ENCODE measurements at regions not wholly inside any gene's neighbourhood (a gene's known extent, or its start where the extent isn't known, plus 50 kb on each side); places are given as distances from the start of the nearest gene placed in this dataset.

DNA sequence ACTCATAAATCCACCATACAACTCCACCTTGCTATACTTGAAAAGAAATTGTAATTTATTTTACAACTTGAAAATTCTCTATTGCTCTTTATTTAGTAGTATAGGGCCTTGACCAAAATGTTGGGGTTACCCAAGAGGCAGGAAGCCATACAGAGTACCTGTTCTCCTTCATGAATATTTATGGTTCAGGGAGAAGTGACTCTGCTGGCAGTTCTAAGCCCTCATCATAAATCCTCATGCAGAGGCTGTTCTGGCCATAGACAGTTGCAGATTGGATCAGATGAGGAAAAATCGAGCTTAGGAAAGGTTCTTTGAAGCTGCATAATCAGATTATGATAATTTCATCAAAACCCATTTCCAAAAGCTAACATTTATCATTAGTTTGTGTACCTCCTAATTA lies 449.4 kb upstream of the TENM4 start:
- no peak overlapping the region for H3K4me3 ChIP-seq
- H3K36me3 ChIP-seq, result no peaks in the 10 kb centered on the region
- WGBS, 2 donors, result 53 to 56% methylated on average over 1 of the region's 1 CpG
- DNase-seq (no peak), ATAC-seq (ENCODE audit: low FRiP score in 2 of 2) (no peak)
- no peaks in the 10 kb centered on the region for H3K27me3 ChIP-seq
- TF ChIP-seq, protein P1, sequence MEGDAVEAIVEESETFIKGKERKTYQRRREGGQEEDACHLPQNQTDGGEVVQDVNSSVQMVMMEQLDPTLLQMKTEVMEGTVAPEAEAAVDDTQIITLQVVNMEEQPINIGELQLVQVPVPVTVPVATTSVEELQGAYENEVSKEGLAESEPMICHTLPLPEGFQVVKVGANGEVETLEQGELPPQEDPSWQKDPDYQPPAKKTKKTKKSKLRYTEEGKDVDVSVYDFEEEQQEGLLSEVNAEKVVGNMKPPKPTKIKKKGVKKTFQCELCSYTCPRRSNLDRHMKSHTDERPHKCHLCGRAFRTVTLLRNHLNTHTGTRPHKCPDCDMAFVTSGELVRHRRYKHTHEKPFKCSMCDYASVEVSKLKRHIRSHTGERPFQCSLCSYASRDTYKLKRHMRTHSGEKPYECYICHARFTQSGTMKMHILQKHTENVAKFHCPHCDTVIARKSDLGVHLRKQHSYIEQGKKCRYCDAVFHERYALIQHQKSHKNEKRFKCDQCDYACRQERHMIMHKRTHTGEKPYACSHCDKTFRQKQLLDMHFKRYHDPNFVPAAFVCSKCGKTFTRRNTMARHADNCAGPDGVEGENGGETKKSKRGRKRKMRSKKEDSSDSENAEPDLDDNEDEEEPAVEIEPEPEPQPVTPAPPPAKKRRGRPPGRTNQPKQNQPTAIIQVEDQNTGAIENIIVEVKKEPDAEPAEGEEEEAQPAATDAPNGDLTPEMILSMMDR (IDR thresholded peaks at IDR 0.05), result no peak
- TF ChIP-seq EP300 (IDR thresholded peaks at IDR 0.05) (no peak), POLR2A (IDR thresholded peaks at IDR 0.05) (no peak), POLR2AphosphoS5 (IDR thresholded peaks at IDR 0.05) (no peak)
- no peak overlapping the region for H3K27ac ChIP-seq
- H3K4me1 ChIP-seq, result no peaks in the 10 kb centered on the region
- no peaks in the 10 kb centered on the region for H3K9me3 ChIP-seq

DNA sequence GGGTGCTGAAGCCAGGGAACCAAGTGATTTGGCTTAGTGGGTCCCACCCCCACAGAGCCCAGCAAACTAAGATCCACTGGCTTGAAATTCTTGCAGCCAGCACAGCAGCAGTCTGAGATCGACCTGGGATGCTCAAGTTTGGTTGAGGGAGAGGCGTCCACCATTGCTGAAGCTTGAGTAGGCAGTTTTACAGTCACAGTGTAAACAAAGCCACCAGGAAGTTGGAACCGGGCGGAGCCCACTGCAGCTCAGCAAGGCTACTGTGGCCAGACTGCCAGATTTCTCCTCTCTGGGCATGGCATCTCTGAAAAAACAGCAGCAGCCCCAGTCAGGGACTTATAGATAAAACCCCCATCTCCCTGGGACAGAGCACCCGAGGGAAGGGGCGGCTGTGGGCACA lies 424.1 kb upstream of the TENM4 start:
- H3K27me3 ChIP-seq, result no peaks in the 10 kb centered on the region
- TF ChIP-seq, protein P1 (IDR thresholded peaks at IDR 0.05), result no peak
- TF ChIP-seq POLR2A (IDR thresholded peaks at IDR 0.05) (no peak), EP300 (IDR thresholded peaks at IDR 0.05) (no peak), POLR2AphosphoS5 (IDR thresholded peaks at IDR 0.05) (no peak)
- H3K4me1 ChIP-seq, result no peaks in the 10 kb centered on the region
- 66 to 83% methylated on average over 4 to 6 of the region's 6 CpGs for WGBS, 2 donors
- peaks cover 0 to 9% (median 2%) of the 10 kb centered on the region in 4 donors for H3K9me3 ChIP-seq
- no peaks in the 10 kb centered on the region for H3K36me3 ChIP-seq
- ATAC-seq (ENCODE audit: low FRiP score in 2 of 2), result no peak
- H3K4me3 ChIP-seq, result no peak overlapping the region
- H3K27ac ChIP-seq, result no peak overlapping the region
- DNase-seq, result peak in 1 of 2 donors; percentile 28

DNA sequence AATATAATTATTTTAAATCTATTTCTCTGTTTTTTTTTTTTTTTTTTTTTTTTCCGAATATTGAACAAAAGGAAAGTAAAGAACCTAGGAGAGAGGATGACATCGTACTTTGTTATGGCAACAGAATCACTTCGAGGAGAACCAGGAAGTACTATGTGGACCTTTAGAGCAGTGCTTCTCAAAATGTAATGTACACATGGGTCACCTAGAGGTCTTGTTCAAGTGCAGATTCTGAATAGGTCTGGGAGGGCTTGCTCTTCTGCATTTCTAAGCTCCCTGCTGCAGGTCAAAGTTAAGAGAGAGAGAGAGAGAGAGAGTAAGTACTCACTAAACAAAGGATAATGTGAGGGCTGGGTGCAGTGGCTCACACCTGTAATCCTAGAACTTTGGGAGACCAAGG lies 419.5 kb upstream of the TENM4 start:
- 44 to 71% methylated on average over 3 of the region's 3 CpGs for WGBS, 2 donors
- Histone ChIP-seq H3K4me3 (no peak overlapping the region), H3K9me3 (no peaks in the 10 kb centered on the region), H3K36me3 (no peaks in the 10 kb centered on the region), H3K27me3 (no peaks in the 10 kb centered on the region), H3K27ac (no peak overlapping the region), H3K4me1 (no peaks in the 10 kb centered on the region)
- ATAC-seq (ENCODE audit: low FRiP score in 2 of 2), result no peak
- DNase-seq, result no peak
- TF ChIP-seq, protein P1 (IDR thresholded peaks at IDR 0.05), result no peak

DNA sequence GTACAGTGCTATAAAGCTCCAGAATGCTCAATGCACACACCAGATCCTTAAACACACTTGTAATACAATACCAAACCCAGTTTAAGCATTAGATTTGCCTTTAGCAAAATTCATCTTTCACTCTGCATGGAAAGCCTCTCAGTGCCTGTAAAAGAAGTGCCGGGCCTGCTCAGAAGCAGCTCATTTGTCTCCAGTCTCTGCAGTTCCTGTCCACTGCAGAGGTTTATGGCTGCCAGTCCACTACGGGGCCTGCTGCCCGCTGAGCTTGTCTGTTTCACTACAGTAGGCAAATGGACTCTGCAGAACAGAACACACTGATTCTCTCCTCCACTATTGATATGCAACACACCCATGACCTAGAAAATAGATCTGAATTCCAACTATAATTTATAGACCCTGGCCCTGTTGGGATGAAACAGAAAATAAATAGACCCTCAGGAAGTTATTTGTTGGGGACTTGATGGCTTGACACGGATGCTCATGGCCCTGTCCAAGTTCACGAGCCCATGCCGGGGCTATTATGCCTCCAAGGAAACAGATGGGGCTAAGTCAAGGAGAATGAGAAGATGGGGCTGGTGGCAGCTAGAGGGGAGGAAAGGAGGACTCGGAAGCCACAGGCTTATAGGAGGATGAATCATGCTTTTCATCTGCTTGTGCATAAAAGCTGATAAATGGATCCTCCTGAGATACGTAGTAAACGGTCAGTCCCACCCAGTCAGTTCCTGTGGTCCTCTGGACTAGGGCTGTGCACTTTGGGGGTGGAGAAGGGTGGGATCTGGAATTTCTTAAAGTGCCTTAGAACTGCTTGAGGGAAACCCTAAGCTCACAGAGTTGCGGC lies 416.8 kb upstream of the TENM4 start:
- H3K27me3 ChIP-seq, result no peaks in the 10 kb centered on the region
- ATAC-seq (ENCODE audit: low FRiP score in 2 of 2) (no peak), DNase-seq (no peak)
- no peak overlapping the region for H3K4me3 ChIP-seq
- no peaks in the 10 kb centered on the region for H3K36me3 ChIP-seq
- TF ChIP-seq POLR2AphosphoS5 (IDR thresholded peaks at IDR 0.05) (no peak), POLR2A (IDR thresholded peaks at IDR 0.05) (no peak), EP300 (IDR thresholded peaks at IDR 0.05) (no peak)
- TF ChIP-seq, protein P1 (IDR thresholded peaks at IDR 0.05), result no peak
- H3K27ac ChIP-seq, result no peak overlapping the region
- H3K4me1 ChIP-seq, result no peaks in the 10 kb centered on the region
- WGBS, 2 donors, result 63 to 69% methylated on average over 10 of the region's 10 CpGs
- no peaks in the 10 kb centered on the region for H3K9me3 ChIP-seq

DNA sequence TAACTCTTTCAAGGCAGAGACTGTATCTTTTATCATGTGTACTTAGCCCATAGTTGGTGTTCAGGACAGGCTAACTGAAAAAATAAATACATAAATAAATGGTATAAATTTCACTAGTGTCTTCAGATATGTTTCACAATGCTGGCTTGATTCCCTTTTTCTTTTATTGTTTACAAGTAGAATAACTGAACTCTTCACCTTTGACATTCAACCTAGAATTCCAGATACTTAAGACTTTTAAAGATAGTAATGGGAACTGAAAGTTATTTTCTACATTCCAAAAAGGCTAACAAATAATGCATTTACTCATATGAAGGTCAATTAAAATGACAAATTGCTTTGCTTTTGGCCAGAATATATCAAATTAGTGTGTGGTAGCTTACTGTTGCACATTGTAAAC lies 411.3 kb upstream of the TENM4 start:
- ATAC-seq (ENCODE audit: low FRiP score in 2 of 2) (no peak), DNase-seq (no peak)
- H3K36me3 ChIP-seq, result no peaks in the 10 kb centered on the region
- no peak overlapping the region for H3K4me3 ChIP-seq
- H3K4me1 ChIP-seq, result no peaks in the 10 kb centered on the region
- no peaks in the 10 kb centered on the region for H3K27me3 ChIP-seq
- no peak for TF ChIP-seq POLR2A (IDR thresholded peaks at IDR 0.05)
- TF ChIP-seq, protein P1 (IDR thresholded peaks at IDR 0.05), result no peak
- TF ChIP-seq POLR2AphosphoS5 (IDR thresholded peaks at IDR 0.05), result no peak
- TF ChIP-seq EP300 (IDR thresholded peaks at IDR 0.05), result no peak
- H3K27ac ChIP-seq, result no peak overlapping the region
- H3K9me3 ChIP-seq, result peaks cover 0 to 4% (median 0%) of the 10 kb centered on the region in 4 donors
